ENCODE measurements at regions not wholly inside any gene's neighbourhood (a gene's known extent, or its start where the extent isn't known, plus 50 kb on each side); places are given as distances from the start of the nearest gene placed in this dataset.

DNA sequence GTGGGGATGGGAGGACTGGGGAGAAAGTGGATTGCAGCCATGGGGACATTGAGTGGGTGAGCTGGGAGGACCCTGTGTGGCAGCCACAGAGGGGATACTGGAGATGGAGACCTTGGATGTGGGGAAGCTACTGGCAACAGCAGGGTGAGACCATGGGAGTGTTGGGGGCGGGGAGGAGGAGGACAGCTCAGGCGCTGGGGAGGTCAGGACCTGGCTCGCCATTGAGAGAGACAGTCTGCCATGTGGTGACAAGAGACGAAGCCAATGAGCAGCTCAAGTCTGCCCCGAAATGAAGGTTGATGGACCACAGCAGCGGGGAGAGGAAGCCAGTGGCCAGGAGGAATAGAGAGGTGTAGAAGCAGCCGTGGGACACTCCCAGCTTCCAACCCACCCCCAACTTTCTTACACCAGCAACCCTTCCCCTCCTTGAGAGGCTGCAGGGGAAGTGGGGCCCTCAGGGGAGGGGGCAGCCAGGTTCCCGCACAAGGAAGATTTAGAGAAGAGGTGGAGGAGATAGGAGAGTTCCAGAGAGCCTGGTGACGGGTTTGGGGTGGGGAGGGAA is 118.1 kb downstream of the ASB7 start:
- no peak overlapping the region for H3K4me3 ChIP-seq (ENCODE audit: low read depth in 1 of 2, low read length in 2 of 2)
- H3K4me1 ChIP-seq (ENCODE audit: control insufficient read depth in 1 of 2, insufficient read depth in 2 of 2, low read length in 2 of 2) = peaks cover 13 to 35% of the 10 kb centered on the region in 2 donors
- no peak overlapping the region for H3K27ac ChIP-seq (ENCODE audit: low read depth, low read length)
- no peaks in the 10 kb centered on the region for H3K27me3 ChIP-seq (ENCODE audit: control insufficient read depth in 1 of 2, insufficient read depth in 2 of 2, low read length in 2 of 2)
- H3K9me3 ChIP-seq (ENCODE audit: control insufficient read depth in 1 of 2, low read length in 2 of 2) = no peaks in the 10 kb centered on the region
- H3K9ac ChIP-seq (ENCODE audit: low read depth in 1 of 2, low read length in 2 of 2) = no peak overlapping the region
- H3K36me3 ChIP-seq (ENCODE audit: control insufficient read depth in 1 of 2, insufficient read depth in 2 of 2, low read length in 2 of 2) = no peaks in the 10 kb centered on the region

DNA sequence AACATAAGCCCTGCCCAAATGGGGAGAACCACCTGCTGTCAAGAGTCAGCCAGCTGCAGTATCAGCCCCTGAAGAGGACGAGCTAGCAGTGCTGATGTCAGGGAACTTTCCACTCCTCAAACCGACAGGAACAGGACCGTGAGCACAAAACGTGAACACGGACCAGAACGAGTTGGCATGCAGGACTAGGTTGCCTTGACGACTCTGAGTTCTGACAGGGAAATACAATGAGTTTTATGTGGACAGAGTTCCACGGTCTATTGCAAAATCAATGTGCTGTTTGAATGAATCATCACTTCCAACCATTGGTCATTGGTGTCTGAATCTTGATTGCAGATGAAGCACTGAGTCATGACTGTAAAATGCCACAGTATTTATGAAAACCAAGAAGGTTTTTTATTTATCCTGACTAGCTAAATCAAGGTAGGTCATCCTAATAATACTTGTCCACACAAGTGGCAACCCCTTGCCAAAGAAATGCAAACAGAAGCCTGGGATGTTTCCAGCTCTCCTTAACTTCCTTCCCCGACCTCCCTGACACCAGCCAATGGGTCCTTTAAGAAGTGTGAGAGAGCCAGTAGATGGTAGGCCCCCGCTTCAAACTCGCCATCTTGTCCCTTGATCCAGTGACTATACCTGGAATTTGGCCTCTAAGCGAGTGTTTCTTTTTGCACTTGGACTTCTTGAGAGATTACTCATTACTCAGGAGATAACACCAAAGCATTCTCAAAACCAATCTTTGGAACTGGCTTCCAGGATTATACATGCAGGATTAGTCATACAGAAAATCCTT is 119.6 kb downstream of the ASB7 start:
- Histone ChIP-seq H3K9me3 (ENCODE audit: control insufficient read depth in 1 of 2, low read length in 2 of 2) (no peaks in the 10 kb centered on the region), H3K9ac (ENCODE audit: low read depth in 1 of 2, low read length in 2 of 2) (no peak overlapping the region), H3K27me3 (ENCODE audit: control insufficient read depth in 1 of 2, insufficient read depth in 2 of 2, low read length in 2 of 2) (no peaks in the 10 kb centered on the region), H3K36me3 (ENCODE audit: control insufficient read depth in 1 of 2, insufficient read depth in 2 of 2, low read length in 2 of 2) (no peaks in the 10 kb centered on the region), H3K27ac (ENCODE audit: low read depth, low read length) (peak overlapping the region; percentile 64), H3K4me3 (ENCODE audit: low read depth in 1 of 2, low read length in 2 of 2) (peak overlapping the region in 1 of 2 donors; percentile 24), H3K4me1 (ENCODE audit: control insufficient read depth in 1 of 2, insufficient read depth in 2 of 2, low read length in 2 of 2) (peaks cover 6 to 24% of the 10 kb centered on the region in 2 donors)

- no peaks in the 10 kb centered on the region for H3K27me3 ChIP-seq (ENCODE audit: control insufficient read depth in 1 of 2, insufficient read depth in 2 of 2, low read length in 2 of 2)
- peaks cover 6 to 24% of the 10 kb centered on the region in 2 donors for H3K4me1 ChIP-seq (ENCODE audit: control insufficient read depth in 1 of 2, insufficient read depth in 2 of 2, low read length in 2 of 2)
- H3K36me3 ChIP-seq (ENCODE audit: control insufficient read depth in 1 of 2, insufficient read depth in 2 of 2, low read length in 2 of 2) = no peaks in the 10 kb centered on the region
- H3K27ac ChIP-seq (ENCODE audit: low read depth, low read length) = no peak overlapping the region
- no peaks in the 10 kb centered on the region for H3K9me3 ChIP-seq (ENCODE audit: control insufficient read depth in 1 of 2, low read length in 2 of 2)
- no peak overlapping the region for H3K4me3 ChIP-seq (ENCODE audit: low read depth in 1 of 2, low read length in 2 of 2)
- H3K9ac ChIP-seq (ENCODE audit: low read depth in 1 of 2, low read length in 2 of 2) = no peak overlapping the region
Observed at GRCh38 chr15:100722551-100723314, 120.3 kb downstream of the ASB7 start.

GRCh38 chr15:100723315-100723801 is 121.0 kb downstream of the ASB7 start:
- Histone ChIP-seq H3K9ac (ENCODE audit: low read depth in 1 of 2, low read length in 2 of 2) (no peak overlapping the region), H3K4me3 (ENCODE audit: low read depth in 1 of 2, low read length in 2 of 2) (no peak overlapping the region), H3K36me3 (ENCODE audit: control insufficient read depth in 1 of 2, insufficient read depth in 2 of 2, low read length in 2 of 2) (no peaks in the 10 kb centered on the region), H3K9me3 (ENCODE audit: control insufficient read depth in 1 of 2, low read length in 2 of 2) (no peaks in the 10 kb centered on the region), H3K27ac (ENCODE audit: low read depth, low read length) (no peak overlapping the region), H3K4me1 (ENCODE audit: control insufficient read depth in 1 of 2, insufficient read depth in 2 of 2, low read length in 2 of 2) (peaks cover 6 to 24% of the 10 kb centered on the region in 2 donors), H3K27me3 (ENCODE audit: control insufficient read depth in 1 of 2, insufficient read depth in 2 of 2, low read length in 2 of 2) (no peaks in the 10 kb centered on the region)

GRCh38 chr15:100725121-100726069 is 123.0 kb downstream of the ASB7 start:
- no peak overlapping the region for H3K9ac ChIP-seq (ENCODE audit: low read depth in 1 of 2, low read length in 2 of 2)
- no peak overlapping the region for H3K4me3 ChIP-seq (ENCODE audit: low read depth in 1 of 2, low read length in 2 of 2)
- peaks cover 6 to 24% of the 10 kb centered on the region in 2 donors for H3K4me1 ChIP-seq (ENCODE audit: control insufficient read depth in 1 of 2, insufficient read depth in 2 of 2, low read length in 2 of 2)
- H3K36me3 ChIP-seq (ENCODE audit: control insufficient read depth in 1 of 2, insufficient read depth in 2 of 2, low read length in 2 of 2) = no peaks in the 10 kb centered on the region
- no peak overlapping the region for H3K27ac ChIP-seq (ENCODE audit: low read depth, low read length)
- no peaks in the 10 kb centered on the region for H3K27me3 ChIP-seq (ENCODE audit: control insufficient read depth in 1 of 2, insufficient read depth in 2 of 2, low read length in 2 of 2)
- H3K9me3 ChIP-seq (ENCODE audit: control insufficient read depth in 1 of 2, low read length in 2 of 2) = no peaks in the 10 kb centered on the region

- Histone ChIP-seq H3K4me1 (ENCODE audit: control insufficient read depth in 1 of 2, insufficient read depth in 2 of 2, low read length in 2 of 2) (peaks cover 6 to 19% of the 10 kb centered on the region in 2 donors), H3K9me3 (ENCODE audit: control insufficient read depth in 1 of 2, low read length in 2 of 2) (no peaks in the 10 kb centered on the region), H3K4me3 (ENCODE audit: low read depth in 1 of 2, low read length in 2 of 2) (no peak overlapping the region), H3K9ac (ENCODE audit: low read depth in 1 of 2, low read length in 2 of 2) (no peak overlapping the region), H3K27ac (ENCODE audit: low read depth, low read length) (no peak overlapping the region), H3K27me3 (ENCODE audit: control insufficient read depth in 1 of 2, insufficient read depth in 2 of 2, low read length in 2 of 2) (no peaks in the 10 kb centered on the region), H3K36me3 (ENCODE audit: control insufficient read depth in 1 of 2, insufficient read depth in 2 of 2, low read length in 2 of 2) (no peaks in the 10 kb centered on the region)
Observed at GRCh38 chr15:100726070-100726420, 123.7 kb downstream of the ASB7 start.

DNA sequence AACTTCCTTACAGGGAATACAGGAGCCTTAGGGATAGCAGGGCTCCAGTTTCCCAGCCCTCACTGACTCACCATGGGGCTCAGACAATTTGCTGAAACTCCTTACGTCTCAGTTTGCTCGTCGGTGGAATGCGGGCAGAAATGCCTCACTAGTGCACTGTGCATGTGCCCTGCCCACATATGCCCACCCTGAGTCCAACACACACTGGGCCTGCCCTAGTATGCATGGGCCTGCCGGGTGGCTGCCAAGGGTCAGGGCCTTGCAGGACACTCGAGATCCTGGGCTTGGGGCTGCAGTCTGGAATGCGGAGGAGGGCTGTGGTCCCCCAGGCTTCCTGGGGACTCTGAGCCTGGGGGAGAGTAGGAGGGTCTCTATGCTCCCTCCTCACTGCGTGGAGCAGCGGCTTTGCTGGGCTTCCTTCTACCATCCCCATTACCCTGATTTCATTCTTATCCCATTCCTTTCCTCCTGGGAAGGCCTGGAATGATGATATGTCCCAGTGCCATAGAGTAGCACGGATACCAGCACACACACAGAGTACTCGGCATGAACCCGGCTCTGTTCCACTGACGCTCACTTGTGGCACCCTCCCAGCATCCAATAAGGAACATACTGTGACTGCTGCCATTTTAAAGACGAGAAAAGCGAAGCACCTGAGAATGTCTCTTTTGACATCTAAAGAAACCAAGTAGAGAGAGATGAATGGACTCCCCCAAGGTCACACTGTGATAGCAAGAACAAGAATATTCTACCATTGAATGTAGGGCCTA is 124.2 kb downstream of the ASB7 start:
- Histone ChIP-seq H3K27ac (ENCODE audit: low read depth, low read length) (no peak overlapping the region), H3K36me3 (ENCODE audit: control insufficient read depth in 1 of 2, insufficient read depth in 2 of 2, low read length in 2 of 2) (no peaks in the 10 kb centered on the region), H3K27me3 (ENCODE audit: control insufficient read depth in 1 of 2, insufficient read depth in 2 of 2, low read length in 2 of 2) (no peaks in the 10 kb centered on the region), H3K9me3 (ENCODE audit: control insufficient read depth in 1 of 2, low read length in 2 of 2) (no peaks in the 10 kb centered on the region), H3K9ac (ENCODE audit: low read depth in 1 of 2, low read length in 2 of 2) (no peak overlapping the region), H3K4me3 (ENCODE audit: low read depth in 1 of 2, low read length in 2 of 2) (no peak overlapping the region), H3K4me1 (ENCODE audit: control insufficient read depth in 1 of 2, insufficient read depth in 2 of 2, low read length in 2 of 2) (peaks cover 3 to 15% of the 10 kb centered on the region in 2 donors)

GRCh38 chr15:100727291-100727851 is 125.0 kb downstream of the ASB7 start:
- Histone ChIP-seq H3K9me3 (ENCODE audit: control insufficient read depth in 1 of 2, low read length in 2 of 2) (no peaks in the 10 kb centered on the region), H3K9ac (ENCODE audit: low read depth in 1 of 2, low read length in 2 of 2) (no peak overlapping the region), H3K4me1 (ENCODE audit: control insufficient read depth in 1 of 2, insufficient read depth in 2 of 2, low read length in 2 of 2) (peaks cover under 1 to 15% of the 10 kb centered on the region in 2 donors), H3K27me3 (ENCODE audit: control insufficient read depth in 1 of 2, insufficient read depth in 2 of 2, low read length in 2 of 2) (no peaks in the 10 kb centered on the region), H3K27ac (ENCODE audit: low read depth, low read length) (no peak overlapping the region), H3K36me3 (ENCODE audit: control insufficient read depth in 1 of 2, insufficient read depth in 2 of 2, low read length in 2 of 2) (no peaks in the 10 kb centered on the region), H3K4me3 (ENCODE audit: low read depth in 1 of 2, low read length in 2 of 2) (no peak overlapping the region)
